GM19099 (cell line): ENCODE measurements at regions not wholly inside any gene's neighbourhood (a gene's known extent, or its start where the extent isn't known, plus 50 kb on each side); places are given as distances from the start of the nearest gene placed in this dataset.

Experiments used
- POLR2A ChIP-seq: IDR thresholded peaks from 3 replicates; pipeline ENCODE4 v1.6.1; 2011; ENCODE audit warnings: low read depth; ENCODE audit not compliant: insufficient read length; ENCODE audit errors: extremely low read depth

DNA sequence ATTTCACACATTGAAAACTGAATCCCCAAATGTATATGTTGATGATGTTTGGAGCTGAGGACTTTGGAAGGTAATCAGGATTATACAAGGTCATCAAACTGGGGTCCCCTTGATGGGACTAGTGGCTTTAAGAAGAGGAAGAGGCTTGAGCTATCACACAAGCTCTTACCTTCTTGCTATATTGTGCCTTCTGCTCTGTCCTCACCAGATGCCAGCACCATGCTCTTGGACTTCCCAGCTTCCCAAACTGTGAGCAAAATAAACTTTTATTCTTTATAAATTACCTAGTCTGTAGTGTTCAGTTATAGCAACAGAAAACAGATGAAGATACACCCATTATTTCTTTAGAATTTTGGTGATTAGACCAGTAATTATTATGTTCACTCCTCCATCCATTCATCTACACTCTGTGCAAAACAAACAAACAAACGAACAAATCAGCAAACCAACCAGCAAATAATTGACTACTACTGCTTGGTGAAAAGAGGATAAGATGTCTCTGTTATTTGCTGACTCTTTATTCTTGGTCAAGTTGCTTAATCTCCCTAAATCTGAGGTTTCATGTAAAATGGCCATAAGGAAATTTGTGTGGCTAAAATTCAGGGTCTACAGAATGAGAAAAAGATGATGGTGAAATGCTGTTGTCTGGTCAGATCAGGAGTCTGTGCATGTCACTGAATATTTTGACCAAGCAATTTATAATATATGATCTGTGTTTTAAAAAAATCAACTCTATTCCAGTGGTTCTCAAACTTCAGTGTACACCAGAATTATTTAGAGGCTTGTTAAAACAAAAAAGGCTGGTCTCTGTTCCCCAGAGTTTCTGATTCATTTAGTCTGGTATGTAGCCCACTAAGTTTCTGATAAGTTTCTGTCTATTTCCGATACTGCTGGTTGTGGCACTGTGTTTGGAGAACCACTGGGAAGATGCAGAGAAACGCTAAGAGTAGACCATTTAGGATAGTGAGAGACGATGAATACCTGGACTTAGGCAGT is 854.1 kb downstream of the MAT2B start:
- no peak for TF ChIP-seq POLR2A

DNA sequence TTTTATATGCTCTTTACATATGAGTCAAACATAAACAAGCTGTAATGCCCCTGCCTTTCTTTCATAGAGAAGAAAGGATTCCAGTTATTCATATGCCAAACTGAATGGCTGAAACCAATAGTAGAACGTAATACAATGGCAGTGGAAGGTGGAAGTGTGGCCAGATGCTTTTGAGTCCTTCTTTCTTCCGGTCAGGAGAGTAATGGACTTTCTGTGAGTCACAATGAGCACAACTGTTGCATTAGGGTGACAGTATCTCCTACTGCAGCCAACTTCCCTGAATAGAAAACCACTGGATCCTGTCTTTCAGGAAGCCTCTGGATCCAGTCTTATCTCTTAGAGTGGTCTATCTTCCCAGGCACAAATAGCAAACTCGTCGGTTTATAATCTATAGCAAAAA is 855.2 kb downstream of the MAT2B start:
- no peak for TF ChIP-seq POLR2A

DNA sequence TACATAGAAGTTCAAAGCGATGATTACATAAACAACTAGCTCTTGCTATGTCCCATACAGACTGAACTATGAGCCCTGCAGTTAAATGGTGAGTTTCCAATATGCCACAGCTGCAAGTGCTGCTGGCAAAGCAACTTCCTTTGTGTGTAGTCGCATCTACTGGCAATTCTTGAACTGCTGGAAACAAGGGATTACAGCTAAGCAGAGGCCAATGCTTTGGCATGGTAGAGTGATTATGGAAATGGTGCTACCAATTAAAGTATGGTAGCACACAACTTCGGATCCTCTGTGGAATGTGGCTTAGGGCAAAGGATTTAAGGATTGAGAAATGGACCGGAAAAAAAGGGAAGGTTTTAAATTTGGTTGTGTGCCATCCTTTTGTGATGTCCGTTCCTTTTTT is 856.6 kb downstream of the MAT2B start:
- TF ChIP-seq POLR2A, result no peak

DNA sequence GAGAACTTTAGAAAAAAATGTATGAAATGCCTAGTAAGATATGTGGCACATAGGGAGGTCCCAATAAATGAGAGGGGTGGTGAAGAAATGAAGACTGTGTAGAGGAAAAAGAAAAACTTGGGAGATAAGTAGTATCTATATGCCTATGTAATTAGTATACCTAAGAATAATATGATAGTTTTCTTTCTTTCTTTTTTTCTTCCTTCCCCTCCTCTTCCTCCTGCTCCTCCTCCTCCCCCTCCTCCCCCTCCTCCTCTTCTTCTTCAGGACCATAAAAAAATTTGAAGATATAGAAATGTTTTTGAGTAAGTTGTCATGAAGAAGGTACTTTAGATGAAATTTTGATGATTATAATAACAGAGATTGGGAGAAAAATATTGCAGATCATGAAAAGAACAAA is 857.4 kb downstream of the MAT2B start:
- TF ChIP-seq POLR2A, result no peak

DNA sequence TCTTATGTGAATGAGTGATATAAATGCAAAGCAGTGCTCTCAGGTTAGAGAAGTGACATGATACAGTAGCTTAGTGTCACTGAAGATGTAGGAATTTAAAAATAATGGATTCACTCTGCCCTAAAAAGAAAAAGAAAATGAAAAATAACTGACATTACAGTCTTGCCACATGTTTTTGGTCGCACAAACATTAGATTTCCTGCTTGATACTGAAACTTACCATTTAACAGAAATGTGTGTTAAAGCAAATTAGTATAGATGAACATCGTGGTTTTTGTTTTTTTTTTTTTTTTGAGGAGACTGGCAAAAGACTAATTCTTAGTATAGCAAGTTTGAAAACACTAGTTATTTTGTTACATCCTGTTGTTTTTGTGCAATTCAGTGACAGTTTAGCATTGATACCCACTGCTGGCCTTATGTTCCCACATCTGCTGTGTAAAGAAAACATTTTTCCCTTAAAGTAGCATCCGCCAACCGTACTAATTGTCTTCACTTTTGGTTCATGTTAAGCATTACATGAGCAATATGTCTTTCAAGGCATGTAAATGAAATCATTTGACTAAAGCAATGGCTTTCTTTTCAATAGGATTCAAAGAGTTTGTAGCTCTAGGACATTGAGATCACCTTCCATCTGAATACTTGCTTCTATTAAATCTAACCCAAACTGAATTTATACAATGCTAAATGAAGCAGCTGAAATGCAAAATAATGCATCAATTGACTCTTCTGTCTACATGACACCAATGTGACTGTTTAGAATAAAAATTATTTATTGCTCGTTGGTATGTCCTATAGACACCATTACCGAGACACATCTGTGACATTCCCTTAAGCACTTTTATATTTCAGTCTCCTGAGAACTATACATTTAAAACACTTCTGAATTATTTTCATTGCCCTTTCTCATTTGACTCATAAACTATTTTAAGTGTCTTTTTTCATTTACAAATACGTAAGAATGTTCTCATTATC is 859.1 kb downstream of the MAT2B start:
- TF ChIP-seq POLR2A, result no peak

DNA sequence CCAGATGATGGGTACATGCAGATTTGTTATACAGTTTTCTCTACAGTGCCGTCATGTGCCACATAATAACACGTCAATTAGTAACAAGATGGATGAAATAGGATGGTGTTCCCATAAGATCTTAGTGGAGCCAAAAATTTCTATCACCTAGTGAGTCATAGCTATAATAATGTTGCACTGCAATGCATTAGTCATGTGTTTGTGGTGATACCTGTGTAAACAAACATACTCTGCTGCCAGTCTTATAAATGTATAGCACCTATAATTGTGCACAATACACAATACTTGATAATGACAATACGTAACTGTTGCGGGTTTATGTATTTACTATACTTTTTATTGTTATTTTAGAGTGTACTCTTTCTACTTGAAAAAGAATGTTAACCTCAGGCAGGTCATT is 865.4 kb downstream of the MAT2B start:
- TF ChIP-seq POLR2A, result no peak

DNA sequence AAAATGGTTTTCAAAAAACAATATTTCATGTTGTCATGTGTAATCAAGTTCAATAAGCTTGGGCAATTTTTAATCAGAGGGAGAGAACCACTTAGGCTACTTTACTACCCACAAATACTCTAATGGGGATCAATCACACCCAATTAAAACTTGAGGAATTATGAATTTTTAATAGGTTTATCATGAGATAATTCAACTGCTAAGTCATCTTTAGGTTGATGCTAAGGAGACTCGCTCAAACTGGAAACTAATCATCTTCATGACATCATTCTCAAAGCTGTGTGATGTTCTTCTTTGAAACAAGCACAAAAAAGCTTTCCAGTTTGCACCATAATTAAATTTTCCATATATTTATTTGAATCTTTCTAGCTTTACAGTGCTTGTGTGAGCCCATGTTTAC is 867.5 kb downstream of the MAT2B start:
- no peak for TF ChIP-seq POLR2A

DNA sequence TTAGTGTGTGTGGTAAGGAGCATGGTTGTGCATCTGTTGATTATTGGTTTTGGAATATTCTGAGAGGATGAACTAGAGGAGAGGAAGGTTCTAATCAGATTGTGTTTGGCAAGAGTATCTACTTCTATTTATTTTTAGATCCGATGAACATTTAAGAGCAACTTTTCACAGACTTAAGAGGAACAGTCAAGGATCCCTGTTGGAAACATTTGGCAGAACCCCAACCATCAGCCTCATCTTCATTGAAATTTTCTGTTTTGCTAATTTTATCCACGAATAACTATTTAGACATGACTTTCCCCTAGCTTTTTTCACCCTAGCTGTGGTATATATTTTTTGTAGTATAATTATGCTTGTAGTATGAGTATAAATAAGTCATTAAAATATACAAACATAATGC is 868.5 kb downstream of the MAT2B start:
- TF ChIP-seq POLR2A, result no peak

DNA sequence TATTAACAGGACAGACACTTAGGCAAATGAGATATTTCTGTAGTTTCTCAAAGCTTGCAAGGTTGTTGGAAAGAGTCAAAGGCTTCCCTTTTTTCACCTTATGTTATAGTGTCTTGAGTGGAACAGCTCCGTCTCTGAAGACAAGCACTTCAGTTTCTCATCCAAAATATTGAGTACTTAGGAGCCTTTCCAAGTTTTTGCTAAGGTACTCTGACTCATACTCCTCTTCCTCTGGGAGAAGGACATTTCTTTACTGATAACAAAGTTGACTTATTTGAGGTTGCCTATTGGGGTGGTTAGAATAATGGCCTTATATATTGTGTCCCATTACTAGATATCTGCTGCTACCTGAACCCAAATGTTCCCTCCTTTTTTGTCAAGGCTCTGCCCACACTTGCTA is 869.6 kb downstream of the MAT2B start:
- TF ChIP-seq POLR2A, result no peak

DNA sequence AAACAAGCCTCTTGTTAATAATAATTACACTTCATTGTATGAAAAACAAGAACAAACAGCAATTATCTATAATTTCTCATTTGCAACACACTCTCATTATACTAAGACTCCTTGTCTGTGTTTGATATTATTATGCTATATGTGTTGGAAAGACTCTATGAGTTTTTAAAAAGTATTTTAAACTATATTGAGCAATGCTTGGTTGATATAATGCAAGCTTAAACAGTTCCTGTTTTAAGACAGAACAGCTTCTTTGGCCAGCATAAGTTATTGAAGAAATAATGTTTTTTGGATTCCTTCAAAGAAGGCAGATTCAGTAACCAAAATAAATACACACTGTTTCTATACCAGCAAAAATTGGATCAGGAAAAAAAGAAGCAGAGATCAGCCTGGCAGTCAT is 871.4 kb downstream of the MAT2B start:
- TF ChIP-seq POLR2A, result no peak

DNA sequence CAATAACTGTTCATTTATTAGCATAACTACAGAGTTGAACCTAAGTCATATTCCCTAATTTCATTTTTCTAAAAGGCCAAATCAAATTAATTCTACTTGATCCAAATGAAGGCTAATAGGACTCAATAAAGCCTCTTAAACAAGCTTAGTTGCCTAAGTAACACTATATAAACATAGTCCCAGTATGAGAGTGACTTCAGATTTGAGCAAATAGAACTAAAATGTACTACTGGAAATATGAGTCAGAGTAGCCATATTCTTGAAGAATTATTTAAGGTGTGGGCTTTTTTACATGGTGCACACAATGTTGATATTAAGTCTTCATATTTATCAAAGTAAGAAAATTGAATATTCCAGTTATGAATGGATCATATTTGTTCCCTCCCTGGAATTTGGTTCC is 872.3 kb downstream of the MAT2B start:
- TF ChIP-seq POLR2A, result no peak

DNA sequence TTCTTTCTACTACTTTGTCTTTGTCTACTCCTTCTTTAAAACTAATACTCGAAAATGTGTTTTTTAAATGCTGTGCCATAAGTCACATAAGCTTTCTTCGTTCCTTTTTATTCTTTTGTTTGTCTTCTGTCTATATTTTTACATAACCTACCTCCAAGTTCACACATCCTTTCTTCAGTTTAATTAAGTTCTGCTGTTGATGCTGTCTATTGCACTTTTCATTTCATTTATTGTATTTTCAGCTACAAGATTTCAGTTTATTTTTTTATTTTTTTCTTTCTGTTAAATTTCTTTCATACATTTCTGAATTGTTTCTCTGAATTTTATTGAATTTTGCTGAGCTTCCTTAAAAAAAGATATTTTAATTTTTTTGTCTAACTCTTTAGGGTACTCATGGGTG is 878.2 kb downstream of the MAT2B start:
- no peak for TF ChIP-seq POLR2A

DNA sequence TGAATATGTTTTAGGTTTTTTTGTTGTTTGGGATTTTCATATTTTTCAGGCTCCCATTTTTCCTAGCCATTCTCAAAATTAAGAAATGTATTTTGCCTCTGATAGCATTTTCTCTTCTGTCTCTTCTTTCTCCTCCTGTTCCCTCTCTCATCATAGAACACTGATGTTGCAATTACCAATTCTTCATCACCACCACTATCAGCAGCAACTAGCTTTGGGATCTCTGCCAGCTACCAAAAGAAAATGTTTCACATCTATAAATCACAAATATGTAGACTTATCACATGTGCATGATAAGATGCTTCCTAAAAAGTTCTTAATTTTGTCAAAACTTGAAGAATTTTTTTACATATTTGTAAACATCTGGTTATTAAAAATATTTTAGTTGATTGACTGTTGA is 887.1 kb downstream of the MAT2B start:
- TF ChIP-seq POLR2A, result no peak

DNA sequence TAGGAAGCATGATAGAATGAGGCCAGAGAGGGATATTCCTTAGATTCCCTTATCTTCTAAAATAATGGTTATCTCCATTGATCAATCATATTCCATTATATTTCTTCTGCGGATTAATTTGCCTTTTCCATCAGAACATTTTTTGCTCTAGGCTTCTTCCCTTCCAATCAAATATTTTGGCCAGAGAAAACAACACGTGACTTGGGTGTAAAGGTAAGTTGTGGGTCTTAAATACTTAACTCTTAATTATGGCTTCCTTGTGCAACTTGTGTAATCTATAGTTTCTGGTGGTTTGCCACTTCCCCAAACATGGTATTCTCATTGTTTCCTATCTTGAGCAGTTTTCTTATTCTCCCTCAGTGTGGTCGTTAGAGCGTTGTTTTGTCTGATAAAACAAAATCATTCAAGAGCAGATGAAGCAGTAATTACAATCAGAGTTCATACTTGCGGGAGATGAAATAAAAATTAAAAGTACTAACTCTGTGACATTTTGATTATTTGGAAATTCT is 889.3 kb downstream of the MAT2B start:
- TF ChIP-seq POLR2A, result no peak

DNA sequence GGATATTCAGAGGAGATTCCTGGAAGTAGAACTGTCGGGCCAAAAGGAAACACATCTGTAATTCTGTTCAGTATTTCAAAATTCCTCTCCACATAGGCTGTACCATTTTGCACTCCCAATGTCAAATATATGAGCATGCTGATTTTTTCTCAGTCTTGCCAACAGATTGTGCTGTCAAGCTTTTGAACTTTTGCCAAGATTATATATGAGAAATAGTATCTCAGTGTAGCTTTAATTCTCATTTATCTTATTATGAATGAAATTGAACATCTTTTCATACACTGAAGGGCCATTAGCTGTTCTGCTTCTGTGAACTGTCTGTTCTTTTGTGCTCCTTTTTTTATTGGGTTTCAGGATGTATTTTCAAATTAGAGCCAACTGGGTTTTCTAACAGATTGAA is 907.1 kb downstream of the MAT2B start:
- TF ChIP-seq POLR2A, result no peak
